ENCODE measurements at regions not wholly inside any gene's neighbourhood (a gene's known extent, or its start where the extent isn't known, plus 50 kb on each side); places are given as distances from the start of the nearest gene placed in this dataset.

GRCh38 chr6:28606424-28607391 lies 81.0 kb downstream of the GPX5 start:
- intact Hi-C loops (cut with DNase I): no loop called here
- peak in 3 of 8 donors; percentile 34 to 58 (median 34) for ATAC-seq
- Histone ChIP-seq H3K4me1 (peaks cover 0 to 8% (median 0%) of the 10 kb centered on the region in 9 donors), H3K27ac (no peak overlapping the region), H3K36me3 (no peaks in the 10 kb centered on the region), H3K27me3 (peaks cover 0 to 84% (median 55%) of the 10 kb centered on the region in 7 donors), H3K4me3 (peak overlapping the region in 5 of 10 donors; percentile 5 to 17 (median 12)), H3K9me3 (no peaks in the 10 kb centered on the region)
- TF ChIP-seq CTCF (IDR thresholded peaks at IDR 0.05): peak in 1 of 9 donors; percentile 7
- DNase-seq: no peak
- WGBS, 2 donors: 13% methylated on average over 30 of the region's 30 CpGs

DNA sequence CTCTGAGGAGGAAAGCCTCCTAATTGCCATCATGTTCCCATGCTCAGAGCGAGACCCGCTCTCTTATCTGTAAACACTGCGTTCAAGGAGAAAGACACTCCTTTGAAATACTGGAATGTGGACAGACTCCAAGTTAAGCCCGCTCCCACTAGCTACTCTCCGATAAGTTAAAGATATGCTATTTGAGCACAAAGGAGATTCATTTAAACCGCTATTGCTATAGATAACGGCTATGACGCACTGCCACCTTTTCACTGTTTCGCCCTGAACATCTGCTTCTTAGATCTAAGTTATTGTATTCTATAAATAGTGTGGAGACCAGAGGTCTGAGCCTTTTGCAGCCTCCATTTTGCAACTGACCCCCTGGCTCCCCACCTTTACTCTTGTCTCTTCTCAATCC lies 82.3 kb downstream of the GPX5 start:
- Histone ChIP-seq H3K27ac (no peak overlapping the region), H3K4me1 (peaks cover 0 to 8% (median 0%) of the 10 kb centered on the region in 9 donors), H3K27me3 (peaks cover 0 to 91% (median 61%) of the 10 kb centered on the region in 7 donors), H3K4me3 (no peak overlapping the region), H3K36me3 (no peaks in the 10 kb centered on the region), H3K9me3 (no peaks in the 10 kb centered on the region)
- WGBS, 2 donors: 13 to 18% methylated on average over 9 of the region's 9 CpGs
- no peak for TF ChIP-seq CTCF (IDR thresholded peaks at IDR 0.05)
- ATAC-seq: no peak
- DNase-seq: no peak
- intact Hi-C loops (cut with DNase I): no loop called here

- H3K27ac ChIP-seq: no peak overlapping the region
Measured at GRCh38 chr6:28609672-28610071, 84.0 kb downstream of the GPX5 start.

GRCh38 chr6:28615616-28615954 lies 89.9 kb downstream of the GPX5 start:
- Histone ChIP-seq H3K27ac (no peak overlapping the region), H3K36me3 (no peaks in the 10 kb centered on the region), H3K27me3 (peaks cover 11 to 97% (median 72%) of the 10 kb centered on the region in 7 donors), H3K4me3 (no peak overlapping the region), H3K4me1 (no peaks in the 10 kb centered on the region), H3K9me3 (no peaks in the 10 kb centered on the region)
- TF ChIP-seq CTCF (IDR thresholded peaks at IDR 0.05): no peak
- WGBS, 2 donors: 91 to 94% methylated on average over 7 of the region's 7 CpGs
- ATAC-seq (no peak), DNase-seq (no peak)
- intact Hi-C loops (cut with DNase I): no loop called here

More at GRCh38 chr6:28609672-28610071, 84.0 kb downstream of the GPX5 start:
- DNase-seq: no peak
- WGBS, 2 donors: 93 to 95% methylated on average over 3 of the region's 3 CpGs
- TF ChIP-seq CTCF (IDR thresholded peaks at IDR 0.05): no peak
- Histone ChIP-seq H3K9me3 (no peaks in the 10 kb centered on the region), H3K4me3 (no peak overlapping the region), H3K36me3 (no peaks in the 10 kb centered on the region), H3K4me1 (peaks cover 0 to 8% (median 0%) of the 10 kb centered on the region in 9 donors), H3K27me3 (peaks cover 0 to 95% (median 63%) of the 10 kb centered on the region in 7 donors)
- intact Hi-C loops (cut with DNase I): no loop called here
- ATAC-seq: no peak

Data from heart right ventricle (tissue), 16 donors.